Stimulated activated CD4-positive, alpha-beta T cell treated with anti-CD3 and anti-CD28 coated beads, Interleukin-1b, Interleukin-23, amount 100 ng/mL, for 1 hour (primary cell): ENCODE measurements at regions not wholly inside any gene's neighbourhood (a gene's known extent, or its start where the extent isn't known, plus 50 kb on each side); places are given as distances from the start of the nearest gene placed in this dataset.

Experiments
- DNase-seq, 2 donors: peaks; one replicate each; pipeline ENCODE4 v3.0.0-alpha.2; 2020; ENCODE audit warnings: low read depth in 2 of 2

- no peak for DNase-seq
Observed at GRCh38 chr3:102148598-102149337, 286.0 kb upstream of the ZPLD1 start.

GRCh38 chr3:102151935-102152334 lies 282.9 kb upstream of the ZPLD1 start:
- no peak for DNase-seq

GRCh38 chr3:102156426-102156825 lies 278.4 kb upstream of the ZPLD1 start:
- DNase-seq = no peak

GRCh38 chr3:102158080-102158740 lies 276.6 kb upstream of the ZPLD1 start:
- DNase-seq = no peak

- no peak for DNase-seq
Observed at GRCh38 chr3:102159810-102160451, 274.9 kb upstream of the ZPLD1 start.

GRCh38 chr3:102161384-102162006 lies 273.3 kb upstream of the ZPLD1 start:
- no peak for DNase-seq

- no peak for DNase-seq
Observed at GRCh38 chr3:102162251-102162650, 272.6 kb upstream of the ZPLD1 start.

GRCh38 chr3:102163039-102163817 lies 271.6 kb upstream of the ZPLD1 start:
- no peak for DNase-seq

GRCh38 chr3:102163818-102164154 lies 271.0 kb upstream of the ZPLD1 start:
- DNase-seq = no peak

GRCh38 chr3:102165367-102165766 lies 269.4 kb upstream of the ZPLD1 start:
- no peak for DNase-seq

- DNase-seq = no peak
Observed at GRCh38 chr3:102169915-102170479, 264.8 kb upstream of the ZPLD1 start.

GRCh38 chr3:102170545-102170944 lies 264.3 kb upstream of the ZPLD1 start:
- no peak for DNase-seq

GRCh38 chr3:102174312-102174712 lies 260.5 kb upstream of the ZPLD1 start:
- DNase-seq = no peak

GRCh38 chr3:102174832-102175374 lies 259.9 kb upstream of the ZPLD1 start:
- no peak for DNase-seq

- DNase-seq = no peak
Observed at GRCh38 chr3:102176333-102177050, 258.3 kb upstream of the ZPLD1 start.

- DNase-seq = no peak
Observed at GRCh38 chr3:102177075-102177755, 257.6 kb upstream of the ZPLD1 start.

- no peak for DNase-seq
Observed at GRCh38 chr3:102178817-102179216, 256.0 kb upstream of the ZPLD1 start.

GRCh38 chr3:102179326-102180177 lies 255.3 kb upstream of the ZPLD1 start:
- DNase-seq = no peak
